ENCODE measurements at regions not wholly inside any gene's neighbourhood (a gene's known extent, or its start where the extent isn't known, plus 50 kb on each side); places are given as distances from the start of the nearest gene placed in this dataset.
"Not testable (repeated sequence)": the region's sequence is repeated elsewhere in the genome, so short reads cannot be mapped to it uniquely, and the experiment has no call there.

DNA sequence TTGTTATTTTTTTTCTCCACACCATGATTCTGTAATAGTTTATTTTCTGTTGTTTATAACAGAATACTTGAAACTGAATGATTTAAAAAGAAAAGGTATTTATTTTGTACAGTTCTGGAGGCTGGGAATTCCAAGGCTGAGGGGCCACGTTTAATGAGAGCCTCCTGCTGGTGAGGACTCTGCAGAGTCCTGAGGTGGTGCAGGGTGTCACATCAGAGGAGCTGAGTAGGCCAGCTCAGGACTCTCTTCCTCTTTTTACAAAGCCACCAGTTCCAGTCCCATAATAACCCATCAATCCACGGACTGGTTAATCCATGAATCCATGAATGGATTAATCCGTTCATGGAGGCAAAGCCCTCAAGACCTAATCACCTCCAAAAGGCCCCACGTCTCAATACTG lies 71.6 kb downstream of the TFAP2A start:
- no peak overlapping the region for H3K4me3 ChIP-seq (ENCODE audit: low read depth, low read length)
- TF ChIP-seq, protein P1, sequence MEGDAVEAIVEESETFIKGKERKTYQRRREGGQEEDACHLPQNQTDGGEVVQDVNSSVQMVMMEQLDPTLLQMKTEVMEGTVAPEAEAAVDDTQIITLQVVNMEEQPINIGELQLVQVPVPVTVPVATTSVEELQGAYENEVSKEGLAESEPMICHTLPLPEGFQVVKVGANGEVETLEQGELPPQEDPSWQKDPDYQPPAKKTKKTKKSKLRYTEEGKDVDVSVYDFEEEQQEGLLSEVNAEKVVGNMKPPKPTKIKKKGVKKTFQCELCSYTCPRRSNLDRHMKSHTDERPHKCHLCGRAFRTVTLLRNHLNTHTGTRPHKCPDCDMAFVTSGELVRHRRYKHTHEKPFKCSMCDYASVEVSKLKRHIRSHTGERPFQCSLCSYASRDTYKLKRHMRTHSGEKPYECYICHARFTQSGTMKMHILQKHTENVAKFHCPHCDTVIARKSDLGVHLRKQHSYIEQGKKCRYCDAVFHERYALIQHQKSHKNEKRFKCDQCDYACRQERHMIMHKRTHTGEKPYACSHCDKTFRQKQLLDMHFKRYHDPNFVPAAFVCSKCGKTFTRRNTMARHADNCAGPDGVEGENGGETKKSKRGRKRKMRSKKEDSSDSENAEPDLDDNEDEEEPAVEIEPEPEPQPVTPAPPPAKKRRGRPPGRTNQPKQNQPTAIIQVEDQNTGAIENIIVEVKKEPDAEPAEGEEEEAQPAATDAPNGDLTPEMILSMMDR (IDR thresholded peaks at IDR 0.05; ENCODE audit: low read depth, low read length, missing control alignments): no peak
- in situ Hi-C loops (cut with HindIII; ENCODE audit: low sequenced_read_pairs): no loop called here
- DNase-seq (ENCODE audit: low read depth): no peak

DNA sequence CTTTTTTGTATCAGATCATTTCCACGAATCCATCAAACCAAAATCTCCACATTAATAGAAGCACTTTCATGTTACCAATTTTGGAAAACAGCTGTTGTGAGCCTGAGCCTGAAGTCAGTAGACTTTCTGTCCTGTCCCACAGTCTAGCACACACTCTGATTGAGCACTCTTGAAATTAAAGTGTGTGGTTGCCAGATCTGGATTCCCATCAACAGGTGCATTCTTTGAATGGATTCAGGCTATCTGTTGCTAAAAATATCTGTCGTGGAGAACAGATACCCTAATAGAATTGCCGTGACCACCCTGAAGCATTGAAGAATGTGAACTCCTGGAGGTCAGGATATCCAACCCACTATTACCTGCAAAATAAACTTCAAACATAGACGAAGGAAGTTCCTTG lies 73.3 kb downstream of the TFAP2A start:
- no peak overlapping the region for H3K4me3 ChIP-seq (ENCODE audit: low read depth, low read length)
- in situ Hi-C loops (cut with HindIII; ENCODE audit: low sequenced_read_pairs): no loop called here
- DNase-seq (ENCODE audit: low read depth): no peak
- TF ChIP-seq, protein P1 (IDR thresholded peaks at IDR 0.05; ENCODE audit: low read depth, low read length, missing control alignments): no peak

DNA sequence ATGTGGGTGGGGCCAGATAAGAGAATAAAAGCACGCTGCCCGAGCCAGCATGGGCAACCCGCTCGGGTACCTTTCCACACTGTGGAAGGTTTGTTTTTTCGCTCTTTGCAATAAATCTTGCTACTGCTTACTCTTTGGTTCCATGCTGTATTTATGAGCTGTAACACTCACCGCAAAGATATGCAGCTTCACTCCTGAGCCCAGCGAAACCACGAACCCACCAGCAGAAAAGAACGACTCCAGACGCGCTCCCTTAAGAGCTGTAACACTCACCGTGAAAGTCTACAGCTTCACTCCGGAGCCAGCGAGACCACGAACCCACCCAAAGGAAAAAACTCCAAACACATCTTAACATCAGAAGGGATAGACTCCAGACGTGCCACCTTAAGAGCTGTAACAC lies 76.7 kb downstream of the TFAP2A start:
- TF ChIP-seq, protein P1 (IDR thresholded peaks at IDR 0.05; ENCODE audit: low read depth, low read length, missing control alignments): no peak
- no peak for DNase-seq (ENCODE audit: low read depth)
- in situ Hi-C loops (cut with HindIII; ENCODE audit: low sequenced_read_pairs): no loop called here
- H3K4me3 ChIP-seq (ENCODE audit: low read depth, low read length): no peak overlapping the region

DNA sequence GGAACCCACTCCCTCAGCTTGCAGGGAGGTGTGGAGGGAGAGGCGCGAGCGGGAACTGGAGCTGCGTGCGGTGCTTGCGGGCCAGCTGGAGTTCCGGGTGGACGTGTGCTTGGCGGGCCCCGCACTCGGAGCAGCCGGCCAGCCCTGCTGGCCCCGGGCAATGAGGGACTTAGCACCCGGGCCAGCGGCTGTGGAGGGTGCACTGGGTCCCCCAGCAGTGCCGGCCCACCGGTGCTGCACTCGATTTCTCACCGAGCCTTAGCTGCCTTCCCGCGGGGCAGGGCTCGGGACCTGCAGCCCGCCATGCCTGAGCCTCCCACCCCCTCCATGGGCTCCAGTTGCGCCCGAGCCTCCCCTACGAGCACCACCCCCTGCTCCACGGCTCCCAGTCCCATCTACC lies 77.5 kb downstream of the TFAP2A start:
- H3K4me3 ChIP-seq (ENCODE audit: low read depth, low read length); DNase-seq (ENCODE audit: low read depth); in situ Hi-C loops (cut with HindIII; ENCODE audit: low sequenced_read_pairs): not testable (repeated sequence)

DNA sequence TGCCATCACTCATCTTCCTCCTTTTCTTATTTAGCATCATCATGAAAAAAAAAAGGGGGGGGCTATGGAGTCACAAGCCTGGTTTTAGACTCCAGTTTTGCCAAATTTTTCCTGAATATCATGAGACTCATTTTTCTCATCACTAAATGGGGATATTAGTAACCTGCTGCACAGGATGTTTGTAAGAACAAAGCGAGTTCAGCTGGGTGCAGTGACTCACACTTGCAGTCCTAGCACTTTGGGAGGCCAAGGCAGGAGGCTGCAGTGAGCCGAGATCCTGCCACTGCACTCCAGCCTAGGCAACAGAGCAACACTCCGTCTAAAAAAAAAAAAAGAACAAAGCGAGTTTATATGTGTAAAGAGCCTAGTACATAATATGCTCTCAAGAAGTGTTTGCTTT lies 82.8 kb downstream of the TFAP2A start:
- TF ChIP-seq, protein P1 (IDR thresholded peaks at IDR 0.05; ENCODE audit: low read depth, low read length, missing control alignments): no peak
- in situ Hi-C loops (cut with HindIII; ENCODE audit: low sequenced_read_pairs): no loop called here
- DNase-seq (ENCODE audit: low read depth): no peak
- no peak overlapping the region for H3K4me3 ChIP-seq (ENCODE audit: low read depth, low read length)

DNA sequence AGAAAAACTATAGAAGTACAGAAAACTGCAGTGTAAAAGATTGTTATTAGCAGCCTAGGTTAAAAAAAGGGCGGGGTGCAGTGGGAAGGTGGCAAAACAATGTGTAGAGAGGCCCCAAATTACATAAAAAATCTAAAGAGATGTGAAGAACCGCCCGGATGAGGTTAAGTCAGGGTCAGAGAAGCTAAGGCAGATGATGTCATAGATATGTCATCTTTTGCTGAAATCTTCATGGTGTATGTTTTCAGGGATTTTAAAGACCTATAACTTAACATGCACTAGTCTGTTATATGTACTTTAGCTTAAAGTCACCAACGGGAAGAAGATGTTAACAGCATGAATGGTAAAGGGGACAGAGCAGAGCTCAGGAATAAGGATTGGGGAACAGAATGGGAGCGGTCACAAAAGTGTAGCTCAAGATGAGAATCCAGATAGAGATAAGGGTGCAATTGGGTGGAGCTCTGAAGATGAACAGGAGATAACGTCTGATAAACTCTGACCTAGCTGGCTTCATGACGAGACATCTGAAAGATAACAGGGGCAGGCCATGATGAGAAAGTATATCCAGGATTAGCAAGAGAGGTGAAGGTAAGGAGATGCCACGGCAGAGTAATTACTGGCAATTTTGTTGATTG lies 83.4 kb downstream of the TFAP2A start:
- in situ Hi-C loops (cut with HindIII; ENCODE audit: low sequenced_read_pairs): no loop called here
- TF ChIP-seq, protein P1 (IDR thresholded peaks at IDR 0.05; ENCODE audit: low read depth, low read length, missing control alignments): no peak
- no peak overlapping the region for H3K4me3 ChIP-seq (ENCODE audit: low read depth, low read length)
- no peak for DNase-seq (ENCODE audit: low read depth)

DNA sequence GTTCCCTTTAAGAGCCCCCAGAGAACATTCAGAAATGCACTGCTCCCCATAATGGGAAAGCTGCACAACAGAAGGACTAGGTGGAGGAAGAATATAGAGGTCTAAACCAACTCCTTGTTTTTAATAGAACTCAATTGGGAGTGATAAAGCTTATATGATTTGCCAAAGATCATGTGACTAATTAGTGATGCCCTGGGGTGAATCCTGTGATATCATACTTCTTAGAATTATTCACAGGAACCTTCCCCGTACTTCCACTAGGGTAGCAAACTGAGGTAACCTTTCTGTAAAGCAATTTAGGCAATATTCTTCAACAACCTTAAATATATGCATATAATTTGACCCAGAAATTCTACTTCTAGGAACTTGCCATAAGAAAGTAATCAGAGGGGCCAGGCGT lies 84.4 kb downstream of the TFAP2A start:
- TF ChIP-seq, protein P1 (IDR thresholded peaks at IDR 0.05; ENCODE audit: low read depth, low read length, missing control alignments): no peak
- DNase-seq (ENCODE audit: low read depth): no peak
- no peak overlapping the region for H3K4me3 ChIP-seq (ENCODE audit: low read depth, low read length)
- in situ Hi-C loops (cut with HindIII; ENCODE audit: low sequenced_read_pairs): no loop called here
